NCI-H128 (cell line): ENCODE measurements at regions not wholly inside any gene's neighbourhood (a gene's known extent, or its start where the extent isn't known, plus 50 kb on each side); places are given as distances from the start of the nearest gene placed in this dataset.
A peak's percentile ranks its signal among the peaks of the same experiment; 100 is the strongest.

Experiments
- DNase-seq: peaks from one replicate; lab custom pipeline; 2025; ENCODE audit not compliant: unreplicated experiment; lab: John Stamatoyannopoulos, UW

GRCh38 chr4:179747218-179747910, 2305.1 kb upstream of the AGA start:
- no peak for DNase-seq

- DNase-seq = no peak
Observed at GRCh38 chr4:179748837-179749236, 2306.6 kb upstream of the AGA start.

- peak; percentile 4 for DNase-seq
Observed at GRCh38 chr4:179750374-179750773, 2308.1 kb upstream of the AGA start.

- DNase-seq = no peak
Observed at GRCh38 chr4:179751669-179752068, 2309.4 kb upstream of the AGA start.

- DNase-seq = no peak
Observed at GRCh38 chr4:179755322-179755721, 2313.1 kb upstream of the AGA start.

GRCh38 chr4:179757641-179758040, 2315.4 kb upstream of the AGA start:
- no peak for DNase-seq

- DNase-seq = no peak
Observed at GRCh38 chr4:179762840-179763239, 2320.6 kb upstream of the AGA start.

GRCh38 chr4:179766938-179767337, 2324.7 kb upstream of the AGA start:
- DNase-seq = no peak

GRCh38 chr4:179768996-179769395, 2326.8 kb upstream of the AGA start:
- DNase-seq = no peak

- no peak for DNase-seq
Observed at GRCh38 chr4:179797738-179798137, 2355.5 kb upstream of the AGA start.

- DNase-seq = no peak
Observed at GRCh38 chr4:179803857-179804256, 2361.6 kb upstream of the AGA start.

GRCh38 chr4:179804440-179804839, 2362.2 kb upstream of the AGA start:
- no peak for DNase-seq

- DNase-seq = no peak
Observed at GRCh38 chr4:179817317-179817716, 2375.1 kb upstream of the AGA start.

- DNase-seq = no peak
Observed at GRCh38 chr4:179823342-179823741, 2381.1 kb upstream of the AGA start.

- DNase-seq = no peak
Observed at GRCh38 chr4:179831274-179831673, 2389.0 kb upstream of the AGA start.

GRCh38 chr4:179836179-179837075, 2394.2 kb upstream of the AGA start:
- DNase-seq = no peak

GRCh38 chr4:179843370-179843769, 2399.8 kb upstream of the TENM3 start:
- no peak for DNase-seq

GRCh38 chr4:179855469-179855868, 2387.7 kb upstream of the TENM3 start:
- DNase-seq = no peak

GRCh38 chr4:179858221-179858620, 2385.0 kb upstream of the TENM3 start:
- no peak for DNase-seq

GRCh38 chr4:179867300-179867878, 2375.8 kb upstream of the TENM3 start:
- DNase-seq = no peak

GRCh38 chr4:179871726-179872125, 2371.5 kb upstream of the TENM3 start:
- DNase-seq = no peak

- DNase-seq = no peak
Observed at GRCh38 chr4:179872755-179873154, 2370.4 kb upstream of the TENM3 start.
